ENCODE measurements at regions not wholly inside any gene's neighbourhood (a gene's known extent, or its start where the extent isn't known, plus 50 kb on each side); places are given as distances from the start of the nearest gene placed in this dataset.
"Not testable (repeated sequence)": the region's sequence is repeated elsewhere in the genome, so short reads cannot be mapped to it uniquely, and the experiment has no call there.

- DNase-seq, result peak; percentile 26
These were observed 141.4 kb upstream of the MRPS22 start for GRCh38 chr3:139202226-139202958.

GRCh38 chr3:139202959-139203349 is 140.9 kb upstream of the MRPS22 start:
- DNase-seq, result no peak

- DNase-seq, result no peak
These were observed 140.1 kb upstream of the MRPS22 start for GRCh38 chr3:139203752-139204151.

- DNase-seq, result no peak
These were observed 139.1 kb upstream of the MRPS22 start for GRCh38 chr3:139204728-139205127.

- no peak for DNase-seq
These were observed 129.9 kb upstream of the MRPS22 start for GRCh38 chr3:139213936-139214335.

GRCh38 chr3:139216958-139217357 is 126.9 kb upstream of the MRPS22 start:
- DNase-seq, result no peak

GRCh38 chr3:139217633-139218032 is 126.2 kb upstream of the MRPS22 start:
- no peak for DNase-seq

- no peak for DNase-seq
These were observed 125.8 kb upstream of the MRPS22 start for GRCh38 chr3:139218046-139218445.

GRCh38 chr3:139219463-139219862 is 124.4 kb upstream of the MRPS22 start:
- no peak for DNase-seq

GRCh38 chr3:139222100-139222657 is 121.6 kb upstream of the MRPS22 start:
- DNase-seq, result no peak

- DNase-seq, result no peak
These were observed 118.3 kb upstream of the MRPS22 start for GRCh38 chr3:139225548-139225947.

GRCh38 chr3:139226731-139227130 is 117.1 kb upstream of the MRPS22 start:
- no peak for DNase-seq

- DNase-seq, result peak; percentile 1
These were observed 116.7 kb upstream of the MRPS22 start for GRCh38 chr3:139227165-139227564.

GRCh38 chr3:139227827-139228226 is 116.0 kb upstream of the MRPS22 start:
- no peak for DNase-seq

GRCh38 chr3:139230391-139230790 is 113.4 kb upstream of the MRPS22 start:
- DNase-seq, result no peak

GRCh38 chr3:139231555-139232281 is 112.1 kb upstream of the MRPS22 start:
- no peak for DNase-seq

GRCh38 chr3:139232341-139232740 is 111.5 kb upstream of the MRPS22 start:
- DNase-seq, result not testable (repeated sequence)

- no peak for DNase-seq
These were observed 109.3 kb upstream of the MRPS22 start for GRCh38 chr3:139234491-139234890.

- DNase-seq, result no peak
These were observed 108.6 kb upstream of the MRPS22 start for GRCh38 chr3:139235192-139235591.

GRCh38 chr3:139236336-139236735 is 107.5 kb upstream of the MRPS22 start:
- DNase-seq, result no peak

- no peak for DNase-seq
These were observed 105.4 kb upstream of the MRPS22 start for GRCh38 chr3:139238281-139239030.

GRCh38 chr3:139239550-139239949 is 104.3 kb upstream of the MRPS22 start:
- DNase-seq, result no peak

GRCh38 chr3:139241783-139242182 is 102.0 kb upstream of the MRPS22 start:
- no peak for DNase-seq

All from midbrain (tissue), 1 donor.